ENCODE measurements at regions not wholly inside any gene's neighbourhood (a gene's known extent, or its start where the extent isn't known, plus 50 kb on each side); places are given as distances from the start of the nearest gene placed in this dataset.
"Not testable (repeated sequence)": the region's sequence is repeated elsewhere in the genome, so short reads cannot be mapped to it uniquely, and the experiment has no call there.

DNA sequence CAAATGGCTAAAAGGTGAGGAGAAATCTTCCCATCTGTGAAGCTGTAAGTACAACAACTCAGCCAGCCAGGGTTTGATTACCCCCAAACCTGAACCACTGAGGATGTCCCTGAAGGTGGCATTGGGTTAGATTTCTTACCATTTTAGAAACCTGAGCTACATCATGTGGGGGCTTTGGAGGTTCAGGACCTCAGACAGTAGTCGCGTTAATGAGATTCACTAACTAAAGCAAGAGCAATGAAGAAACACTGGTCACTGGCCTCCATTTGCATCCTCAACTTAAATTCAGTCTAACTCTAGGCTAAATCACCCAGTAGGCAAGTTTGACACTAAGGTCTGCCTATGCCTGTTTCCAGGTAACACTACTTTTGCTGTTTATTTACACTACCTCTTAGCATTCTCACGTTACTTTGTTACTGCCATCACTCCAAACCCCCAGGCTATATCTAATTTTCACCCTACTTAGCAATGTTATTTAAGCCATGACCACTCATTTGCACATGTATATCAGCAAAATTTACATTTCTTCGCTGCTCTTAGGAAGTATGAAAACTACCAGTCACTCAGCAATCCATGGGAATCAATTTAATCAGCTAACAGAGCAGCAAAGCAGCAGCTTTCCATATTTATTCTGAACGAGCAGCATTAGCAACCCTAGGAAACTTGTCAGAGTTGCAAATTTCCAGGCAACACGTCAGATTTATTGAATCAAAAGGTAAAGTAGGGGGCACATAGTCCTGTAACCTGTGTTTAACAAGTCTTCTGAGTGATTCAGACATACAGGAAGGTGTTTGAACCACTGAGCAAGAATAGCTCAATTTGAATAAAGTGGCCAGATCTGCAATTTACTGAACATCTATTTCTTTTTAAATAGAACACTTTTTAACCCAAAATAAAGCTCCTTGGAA lies 788.4 kb upstream of the SORCS1 start:
- H3K9me3 ChIP-seq (ENCODE audit: control insufficient read depth, insufficient read depth, low read length): no peaks in the 10 kb centered on the region
- H3K36me3 ChIP-seq (ENCODE audit: control insufficient read depth, insufficient read depth, low read length): no peaks in the 10 kb centered on the region
- no peak overlapping the region; the same call in 1 of the 2 replicates for H3K4me3 ChIP-seq (ENCODE audit: low read depth, low read length)
- no peaks in the 10 kb centered on the region for H3K27me3 ChIP-seq (ENCODE audit: control insufficient read depth, insufficient read depth, low read length)
- H3K27ac ChIP-seq (ENCODE audit: low read depth, low read length): peak overlapping the region; percentile 55
- H3K4me1 ChIP-seq (ENCODE audit: control insufficient read depth, insufficient read depth, low read length): peaks cover 18% of the 10 kb centered on the region
- H3K9ac ChIP-seq (ENCODE audit: low read depth, low read length): no peak overlapping the region

DNA sequence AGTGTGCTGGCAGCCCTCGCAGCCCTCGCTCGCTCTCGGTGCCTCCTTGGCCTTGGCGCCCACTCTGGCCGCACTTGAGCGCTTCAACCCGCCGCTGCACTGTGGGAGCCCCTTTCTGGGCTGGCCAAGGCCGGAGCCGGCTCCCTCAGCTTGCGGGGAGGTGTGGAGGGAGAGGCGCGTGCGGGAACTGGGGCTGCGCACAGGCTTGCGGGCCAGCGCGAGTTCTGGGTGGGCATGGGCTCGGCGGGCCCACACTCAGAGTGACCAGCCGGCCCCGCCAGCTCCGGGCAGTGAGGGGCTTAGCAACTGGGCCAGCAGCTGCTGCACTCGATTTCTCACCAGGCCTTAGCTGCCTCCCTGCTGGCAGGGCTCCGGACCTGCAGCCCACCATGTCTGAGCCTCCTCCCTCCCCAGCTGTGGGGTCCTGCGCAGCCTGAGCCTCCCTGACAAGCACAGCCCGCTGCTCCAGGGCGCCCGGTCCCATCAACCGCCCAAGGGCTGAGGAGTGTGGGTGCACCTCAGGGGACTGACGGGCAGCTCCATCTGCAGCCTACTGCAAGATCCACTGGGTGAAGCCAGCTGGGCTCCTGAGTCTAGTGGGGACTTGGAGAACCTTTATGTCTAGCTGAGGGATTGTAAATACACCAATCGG lies 786.0 kb upstream of the SORCS1 start:
- H3K9me3 ChIP-seq (ENCODE audit: control insufficient read depth, insufficient read depth, low read length); H3K4me3 ChIP-seq (ENCODE audit: low read depth, low read length); H3K27ac ChIP-seq (ENCODE audit: low read depth, low read length); H3K36me3 ChIP-seq (ENCODE audit: control insufficient read depth, insufficient read depth, low read length); H3K27me3 ChIP-seq (ENCODE audit: control insufficient read depth, insufficient read depth, low read length); H3K9ac ChIP-seq (ENCODE audit: low read depth, low read length): not testable (repeated sequence)
- peaks cover 18% of the 10 kb centered on the region for H3K4me1 ChIP-seq (ENCODE audit: control insufficient read depth, insufficient read depth, low read length)

- no peaks in the 10 kb centered on the region for H3K27me3 ChIP-seq (ENCODE audit: control insufficient read depth, insufficient read depth, low read length)
- no peak overlapping the region for H3K27ac ChIP-seq (ENCODE audit: low read depth, low read length)
- H3K9me3 ChIP-seq (ENCODE audit: control insufficient read depth, insufficient read depth, low read length): no peaks in the 10 kb centered on the region
- no peaks in the 10 kb centered on the region for H3K36me3 ChIP-seq (ENCODE audit: control insufficient read depth, insufficient read depth, low read length)
- no peak overlapping the region for H3K4me3 ChIP-seq (ENCODE audit: low read depth, low read length)
- H3K9ac ChIP-seq (ENCODE audit: low read depth, low read length): no peak overlapping the region
- no peaks in the 10 kb centered on the region for H3K4me1 ChIP-seq (ENCODE audit: control insufficient read depth, insufficient read depth, low read length)
Measured at GRCh38 chr10:107942826-107943225, 778.3 kb upstream of the SORCS1 start.

GRCh38 chr10:107933076-107933475 lies 768.6 kb upstream of the SORCS1 start:
- H3K4me1 ChIP-seq (ENCODE audit: control insufficient read depth, insufficient read depth, low read length): no peaks in the 10 kb centered on the region
- no peak overlapping the region for H3K4me3 ChIP-seq (ENCODE audit: low read depth, low read length)
- H3K9ac ChIP-seq (ENCODE audit: low read depth, low read length): no peak overlapping the region

DNA sequence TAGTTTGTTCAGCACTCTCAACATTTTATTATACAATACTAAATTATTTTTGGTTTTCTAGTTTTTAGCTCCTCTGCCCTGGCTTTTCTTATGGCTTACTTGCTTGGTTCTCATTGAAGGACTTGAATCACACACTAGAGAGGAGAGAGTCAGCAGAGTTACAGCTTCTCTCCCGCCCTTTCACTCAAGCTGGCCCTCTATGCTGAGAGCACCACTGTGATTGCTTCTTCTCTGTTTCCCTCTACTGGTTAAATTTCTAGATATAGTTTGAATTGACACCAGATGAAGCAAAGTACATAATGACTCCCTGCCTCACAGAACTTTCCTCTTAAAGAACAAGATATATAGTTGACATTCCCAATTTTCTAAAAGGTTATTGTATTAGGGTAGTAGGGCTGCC lies 767.3 kb upstream of the SORCS1 start:
- Histone ChIP-seq H3K9me3 (ENCODE audit: control insufficient read depth, insufficient read depth, low read length) (no peaks in the 10 kb centered on the region), H3K27ac (ENCODE audit: low read depth, low read length) (no peak overlapping the region), H3K4me1 (ENCODE audit: control insufficient read depth, insufficient read depth, low read length) (no peaks in the 10 kb centered on the region), H3K9ac (ENCODE audit: low read depth, low read length) (no peak overlapping the region), H3K4me3 (ENCODE audit: low read depth, low read length) (no peak overlapping the region), H3K27me3 (ENCODE audit: control insufficient read depth, insufficient read depth, low read length) (no peaks in the 10 kb centered on the region), H3K36me3 (ENCODE audit: control insufficient read depth, insufficient read depth, low read length) (no peaks in the 10 kb centered on the region)

More at GRCh38 chr10:107933076-107933475, 768.6 kb upstream of the SORCS1 start:
- Histone ChIP-seq H3K36me3 (ENCODE audit: control insufficient read depth, insufficient read depth, low read length) (no peaks in the 10 kb centered on the region), H3K27me3 (ENCODE audit: control insufficient read depth, insufficient read depth, low read length) (no peaks in the 10 kb centered on the region), H3K27ac (ENCODE audit: low read depth, low read length) (no peak overlapping the region), H3K9me3 (ENCODE audit: control insufficient read depth, insufficient read depth, low read length) (no peaks in the 10 kb centered on the region)

DNA sequence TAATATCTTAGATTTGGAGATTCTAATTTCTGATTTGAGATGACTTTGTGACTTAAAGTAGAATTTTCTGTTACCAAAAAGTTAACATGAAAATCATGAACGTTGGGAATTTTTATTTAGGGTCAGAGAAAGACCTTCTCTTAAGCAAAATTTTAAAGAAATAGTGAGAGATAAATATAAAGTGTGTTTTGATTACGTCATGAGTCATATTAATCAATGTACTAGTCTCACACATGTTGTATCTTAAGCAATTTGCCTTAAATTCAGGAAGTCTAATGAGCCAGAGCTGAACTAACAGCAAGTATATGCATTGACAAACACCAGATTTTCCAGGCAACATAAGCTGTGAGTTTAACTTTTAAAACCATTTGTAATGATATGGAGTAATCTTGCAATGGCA lies 765.5 kb upstream of the SORCS1 start:
- no peaks in the 10 kb centered on the region for H3K4me1 ChIP-seq (ENCODE audit: control insufficient read depth, insufficient read depth, low read length)
- H3K4me3 ChIP-seq (ENCODE audit: low read depth, low read length): no peak overlapping the region
- no peak overlapping the region for H3K27ac ChIP-seq (ENCODE audit: low read depth, low read length)
- no peak overlapping the region for H3K9ac ChIP-seq (ENCODE audit: low read depth, low read length)
- no peaks in the 10 kb centered on the region for H3K9me3 ChIP-seq (ENCODE audit: control insufficient read depth, insufficient read depth, low read length)
- no peaks in the 10 kb centered on the region for H3K27me3 ChIP-seq (ENCODE audit: control insufficient read depth, insufficient read depth, low read length)
- H3K36me3 ChIP-seq (ENCODE audit: control insufficient read depth, insufficient read depth, low read length): no peaks in the 10 kb centered on the region

DNA sequence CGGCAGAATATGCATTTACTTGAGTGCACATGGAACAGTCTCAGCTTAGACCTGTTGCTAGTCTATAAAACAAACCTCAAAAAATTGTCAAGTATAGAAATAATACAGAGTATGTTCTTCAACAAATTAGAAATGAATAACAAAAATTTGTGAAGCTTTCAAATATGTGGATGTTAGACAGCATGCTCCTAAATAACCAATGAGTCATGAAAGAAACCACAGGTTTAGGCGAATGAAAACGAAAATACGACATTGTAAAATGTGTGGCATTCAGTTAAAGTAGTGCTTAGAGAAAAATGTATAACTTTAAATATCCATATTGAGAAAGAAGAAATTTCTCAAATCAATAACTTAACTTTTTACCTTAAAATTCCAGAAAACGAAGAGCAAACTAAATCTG lies 760.0 kb upstream of the SORCS1 start:
- no peak overlapping the region for H3K9ac ChIP-seq (ENCODE audit: low read depth, low read length)
- H3K9me3 ChIP-seq (ENCODE audit: control insufficient read depth, insufficient read depth, low read length): no peaks in the 10 kb centered on the region
- no peaks in the 10 kb centered on the region for H3K27me3 ChIP-seq (ENCODE audit: control insufficient read depth, insufficient read depth, low read length)
- H3K27ac ChIP-seq (ENCODE audit: low read depth, low read length): no peak overlapping the region
- 0 out of 2 replicates have a peak, but pooled peaks cover 13% of the 10 kb centered on the region for H3K4me1 ChIP-seq (ENCODE audit: control insufficient read depth, insufficient read depth, low read length)
- H3K4me3 ChIP-seq (ENCODE audit: low read depth, low read length): no peak overlapping the region
- H3K36me3 ChIP-seq (ENCODE audit: control insufficient read depth, insufficient read depth, low read length): no peaks in the 10 kb centered on the region

DNA sequence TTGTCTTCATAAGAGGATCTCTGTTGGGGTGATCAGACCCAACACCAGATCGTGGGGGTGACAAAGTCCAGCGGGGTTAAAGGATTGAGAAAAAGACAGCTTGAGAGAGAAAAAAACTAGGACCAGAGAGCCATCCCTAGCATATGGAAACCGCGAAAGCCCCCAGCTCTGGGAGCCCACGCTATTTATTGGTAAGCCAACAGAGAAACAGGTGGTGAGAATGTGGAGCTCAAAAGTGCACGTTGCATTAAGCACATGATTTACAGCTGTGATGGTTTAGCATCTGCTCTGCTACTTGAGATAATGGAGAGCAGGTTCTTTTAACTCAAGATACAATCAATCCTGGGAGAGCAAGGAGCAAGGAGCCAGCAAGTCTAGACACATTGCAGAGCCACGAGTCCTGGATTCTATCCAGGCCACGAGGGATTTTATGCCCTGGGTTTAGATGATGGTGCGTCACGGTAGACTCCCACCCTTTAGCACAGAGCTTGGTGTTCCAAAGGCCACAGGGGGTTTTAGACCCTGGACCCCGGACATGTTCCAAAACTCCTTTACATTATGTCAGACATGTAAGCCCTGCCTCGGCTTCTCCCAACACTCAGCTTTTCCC lies 755.2 kb upstream of the SORCS1 start:
- Histone ChIP-seq H3K4me3 (ENCODE audit: low read depth, low read length) (no peak overlapping the region), H3K27me3 (ENCODE audit: control insufficient read depth, insufficient read depth, low read length) (peaks cover 7% of the 10 kb centered on the region; the same call in 1 of the 2 replicates), H3K9me3 (ENCODE audit: control insufficient read depth, insufficient read depth, low read length) (no peaks in the 10 kb centered on the region), H3K9ac (ENCODE audit: low read depth, low read length) (no peak overlapping the region), H3K4me1 (ENCODE audit: control insufficient read depth, insufficient read depth, low read length) (peaks cover 40% of the 10 kb centered on the region), H3K36me3 (ENCODE audit: control insufficient read depth, insufficient read depth, low read length) (no peaks in the 10 kb centered on the region), H3K27ac (ENCODE audit: low read depth, low read length) (no peak overlapping the region)

- no peak overlapping the region for H3K27ac ChIP-seq (ENCODE audit: low read depth, low read length)
- H3K4me3 ChIP-seq (ENCODE audit: low read depth, low read length): no peak overlapping the region
- H3K9me3 ChIP-seq (ENCODE audit: control insufficient read depth, insufficient read depth, low read length): no peaks in the 10 kb centered on the region
- H3K36me3 ChIP-seq (ENCODE audit: control insufficient read depth, insufficient read depth, low read length): no peaks in the 10 kb centered on the region
- no peak overlapping the region for H3K9ac ChIP-seq (ENCODE audit: low read depth, low read length)
- peaks cover 7% of the 10 kb centered on the region; the same call in 1 of the 2 replicates for H3K27me3 ChIP-seq (ENCODE audit: control insufficient read depth, insufficient read depth, low read length)
- peaks cover 49% of the 10 kb centered on the region for H3K4me1 ChIP-seq (ENCODE audit: control insufficient read depth, insufficient read depth, low read length)
Measured at GRCh38 chr10:107918171-107918570, 753.7 kb upstream of the SORCS1 start.

- Histone ChIP-seq H3K4me1 (ENCODE audit: control insufficient read depth, insufficient read depth, low read length) (peaks cover 65% of the 10 kb centered on the region), H3K27ac (ENCODE audit: low read depth, low read length) (peak overlapping the region; percentile 90), H3K9me3 (ENCODE audit: control insufficient read depth, insufficient read depth, low read length) (no peaks in the 10 kb centered on the region), H3K27me3 (ENCODE audit: control insufficient read depth, insufficient read depth, low read length) (peaks cover 7% of the 10 kb centered on the region; the same call in 1 of the 2 replicates), H3K9ac (ENCODE audit: low read depth, low read length) (peak overlapping the region; percentile 75), H3K36me3 (ENCODE audit: control insufficient read depth, insufficient read depth, low read length) (no peaks in the 10 kb centered on the region), H3K4me3 (ENCODE audit: low read depth, low read length) (peak overlapping the region; percentile 81)
Measured at GRCh38 chr10:107915215-107915610, 750.7 kb upstream of the SORCS1 start.

Data from HUES48 (cell line).